ENCODE measurements at regions not wholly inside any gene's neighbourhood (a gene's known extent, or its start where the extent isn't known, plus 50 kb on each side); places are given as distances from the start of the nearest gene placed in this dataset.

GRCh38 chr13:94822356-94822755 is 110.0 kb upstream of the SOX21 start:
- TF ChIP-seq, protein P1, sequence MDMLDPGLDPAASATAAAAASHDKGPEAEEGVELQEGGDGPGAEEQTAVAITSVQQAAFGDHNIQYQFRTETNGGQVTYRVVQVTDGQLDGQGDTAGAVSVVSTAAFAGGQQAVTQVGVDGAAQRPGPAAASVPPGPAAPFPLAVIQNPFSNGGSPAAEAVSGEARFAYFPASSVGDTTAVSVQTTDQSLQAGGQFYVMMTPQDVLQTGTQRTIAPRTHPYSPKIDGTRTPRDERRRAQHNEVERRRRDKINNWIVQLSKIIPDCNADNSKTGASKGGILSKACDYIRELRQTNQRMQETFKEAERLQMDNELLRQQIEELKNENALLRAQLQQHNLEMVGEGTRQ (IDR thresholded peaks at IDR 0.05; ENCODE audit: low read depth, low read length): no peak
- TF ChIP-seq POLR2A (IDR thresholded peaks at IDR 0.05; ENCODE audit: low read depth, low read length): no peak
